GM23338 (cell line): ENCODE measurements at regions not wholly inside any gene's neighbourhood (a gene's known extent, or its start where the extent isn't known, plus 50 kb on each side); places are given as distances from the start of the nearest gene placed in this dataset.

Source experiments
- CREB1 ChIP-seq: fragments of 250-450 bp; sonication (Bioruptor Pico); IDR thresholded peaks from 2 replicates; pipeline ENCODE4 v1.5.0; 2020; ENCODE audit warnings: low read depth, mild to moderate bottlenecking, moderate library complexity
- EZH2 ChIP-seq: fragments of 200-600 bp; sonication (generic); IDR thresholded peaks from one replicate; pipeline ENCODE4 v1.8.0; 2017; ENCODE audit warnings: antibody characterized with exemption, mild to moderate bottlenecking, low read depth; ENCODE audit not compliant: unreplicated experiment
- EZH2phosphoT487 ChIP-seq: fragments of 200-600 bp; sonication (generic); IDR thresholded peaks from one replicate; pipeline ENCODE4 v1.8.1; 2018; ENCODE audit warnings: antibody characterized with exemption; ENCODE audit not compliant: unreplicated experiment
- JUNB ChIP-seq: IDR thresholded peaks from one replicate; pipeline ENCODE4 v1.6.1; 2016; ENCODE audit warnings: antibody characterized with exemption; ENCODE audit not compliant: unreplicated experiment
- NANOG ChIP-seq: IDR thresholded peaks from 2 replicates; pipeline ENCODE4 v1.6.1; 2016; ENCODE audit warnings: antibody characterized with exemption, borderline replicate concordance
- POLR2AphosphoS5 ChIP-seq: IDR thresholded peaks from 2 replicates; pipeline ENCODE4 v1.6.1; 2016; ENCODE audit warnings: antibody characterized with exemption, low read depth
- STAT1 ChIP-seq: IDR thresholded peaks from one replicate; pipeline ENCODE4 v1.6.1; 2016; ENCODE audit warnings: antibody characterized with exemption; ENCODE audit not compliant: unreplicated experiment
- ZNF114 ChIP-seq: fragments of 250-450 bp; sonication (Bioruptor Pico); IDR thresholded peaks from 2 replicates; pipeline ENCODE4 v1.5.0; 2020; ENCODE audit warnings: mild to moderate bottlenecking, moderate library complexity
- ZNF331 ChIP-seq: fragments of 250-450 bp; sonication (Bioruptor Pico); IDR thresholded peaks from 2 replicates; pipeline ENCODE4 v1.5.0; 2020; ENCODE audit warnings: low read depth, mild to moderate bottlenecking, moderate library complexity
- TF ChIP-seq, protein P1 (sequence below), 2 experiments: fragments of 200-600 bp in 1 of 2; sonication (generic) in 1 of 2; conservative IDR thresholded peaks; 2 replicates each; pipeline versions ENCODE4 v1.5.1 to v1.6.1; 2016 to 2017; ENCODE audit warnings: antibody characterized with exemption in 2 of 2, low read depth in 2 of 2, mild to moderate bottlenecking in 2 of 2, moderate library complexity in 1 of 2
- TF ChIP-seq, protein P2 (sequence below): IDR thresholded peaks from 2 replicates; pipeline ENCODE4 v1.6.1; 2016; ENCODE audit warnings: antibody characterized with exemption
- TF ChIP-seq, protein P3 (sequence below): IDR thresholded peaks from one replicate; pipeline ENCODE4 v1.6.1; 2018; ENCODE audit warnings: antibody characterized with exemption; ENCODE audit not compliant: unreplicated experiment
- TF ChIP-seq, protein P4 (sequence below): fragments of 250-450 bp; sonication (Bioruptor Pico); IDR thresholded peaks from 2 replicates; pipeline ENCODE4 v1.5.0; 2020; ENCODE audit warnings: mild to moderate bottlenecking, moderate library complexity

DNA sequence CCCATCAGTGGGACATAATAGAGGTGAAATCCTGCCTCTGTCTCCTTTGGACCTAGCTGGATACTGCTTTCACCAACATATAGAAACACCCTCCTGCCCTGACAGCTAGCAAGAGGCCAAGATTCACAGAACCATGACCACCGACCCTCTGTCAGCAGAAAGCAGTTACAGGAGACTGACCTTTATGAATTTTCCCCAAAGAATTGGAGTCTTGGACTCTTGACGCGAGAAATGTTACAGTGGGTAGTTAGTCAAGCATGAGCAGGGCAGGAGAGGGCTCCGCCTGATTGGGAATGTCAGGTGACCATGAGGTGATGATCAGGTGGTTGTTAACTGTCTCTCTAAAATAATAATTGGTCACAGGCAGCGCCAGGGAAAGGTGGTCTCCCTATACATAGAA lies 1002.3 kb downstream of the TDRD15 start:
- TF ChIP-seq, protein P1, sequence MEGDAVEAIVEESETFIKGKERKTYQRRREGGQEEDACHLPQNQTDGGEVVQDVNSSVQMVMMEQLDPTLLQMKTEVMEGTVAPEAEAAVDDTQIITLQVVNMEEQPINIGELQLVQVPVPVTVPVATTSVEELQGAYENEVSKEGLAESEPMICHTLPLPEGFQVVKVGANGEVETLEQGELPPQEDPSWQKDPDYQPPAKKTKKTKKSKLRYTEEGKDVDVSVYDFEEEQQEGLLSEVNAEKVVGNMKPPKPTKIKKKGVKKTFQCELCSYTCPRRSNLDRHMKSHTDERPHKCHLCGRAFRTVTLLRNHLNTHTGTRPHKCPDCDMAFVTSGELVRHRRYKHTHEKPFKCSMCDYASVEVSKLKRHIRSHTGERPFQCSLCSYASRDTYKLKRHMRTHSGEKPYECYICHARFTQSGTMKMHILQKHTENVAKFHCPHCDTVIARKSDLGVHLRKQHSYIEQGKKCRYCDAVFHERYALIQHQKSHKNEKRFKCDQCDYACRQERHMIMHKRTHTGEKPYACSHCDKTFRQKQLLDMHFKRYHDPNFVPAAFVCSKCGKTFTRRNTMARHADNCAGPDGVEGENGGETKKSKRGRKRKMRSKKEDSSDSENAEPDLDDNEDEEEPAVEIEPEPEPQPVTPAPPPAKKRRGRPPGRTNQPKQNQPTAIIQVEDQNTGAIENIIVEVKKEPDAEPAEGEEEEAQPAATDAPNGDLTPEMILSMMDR (conservative IDR thresholded peaks at IDR 0.05; ENCODE audit: low read depth in 2 of 2), result no peak
- TF ChIP-seq CREB1 (CRISPR knock-in tag) (no peak), EZH2 (no peak), POLR2AphosphoS5 (no peak), EZH2phosphoT487 (no peak), JUNB (no peak), ZNF331 (CRISPR knock-in tag) (no peak), NANOG (no peak), STAT1 (no peak), ZNF114 (CRISPR knock-in tag) (no peak)
- TF ChIP-seq, protein P2, sequence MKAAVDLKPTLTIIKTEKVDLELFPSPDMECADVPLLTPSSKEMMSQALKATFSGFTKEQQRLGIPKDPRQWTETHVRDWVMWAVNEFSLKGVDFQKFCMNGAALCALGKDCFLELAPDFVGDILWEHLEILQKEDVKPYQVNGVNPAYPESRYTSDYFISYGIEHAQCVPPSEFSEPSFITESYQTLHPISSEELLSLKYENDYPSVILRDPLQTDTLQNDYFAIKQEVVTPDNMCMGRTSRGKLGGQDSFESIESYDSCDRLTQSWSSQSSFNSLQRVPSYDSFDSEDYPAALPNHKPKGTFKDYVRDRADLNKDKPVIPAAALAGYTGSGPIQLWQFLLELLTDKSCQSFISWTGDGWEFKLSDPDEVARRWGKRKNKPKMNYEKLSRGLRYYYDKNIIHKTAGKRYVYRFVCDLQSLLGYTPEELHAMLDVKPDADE, result no peak
- TF ChIP-seq, protein P3, sequence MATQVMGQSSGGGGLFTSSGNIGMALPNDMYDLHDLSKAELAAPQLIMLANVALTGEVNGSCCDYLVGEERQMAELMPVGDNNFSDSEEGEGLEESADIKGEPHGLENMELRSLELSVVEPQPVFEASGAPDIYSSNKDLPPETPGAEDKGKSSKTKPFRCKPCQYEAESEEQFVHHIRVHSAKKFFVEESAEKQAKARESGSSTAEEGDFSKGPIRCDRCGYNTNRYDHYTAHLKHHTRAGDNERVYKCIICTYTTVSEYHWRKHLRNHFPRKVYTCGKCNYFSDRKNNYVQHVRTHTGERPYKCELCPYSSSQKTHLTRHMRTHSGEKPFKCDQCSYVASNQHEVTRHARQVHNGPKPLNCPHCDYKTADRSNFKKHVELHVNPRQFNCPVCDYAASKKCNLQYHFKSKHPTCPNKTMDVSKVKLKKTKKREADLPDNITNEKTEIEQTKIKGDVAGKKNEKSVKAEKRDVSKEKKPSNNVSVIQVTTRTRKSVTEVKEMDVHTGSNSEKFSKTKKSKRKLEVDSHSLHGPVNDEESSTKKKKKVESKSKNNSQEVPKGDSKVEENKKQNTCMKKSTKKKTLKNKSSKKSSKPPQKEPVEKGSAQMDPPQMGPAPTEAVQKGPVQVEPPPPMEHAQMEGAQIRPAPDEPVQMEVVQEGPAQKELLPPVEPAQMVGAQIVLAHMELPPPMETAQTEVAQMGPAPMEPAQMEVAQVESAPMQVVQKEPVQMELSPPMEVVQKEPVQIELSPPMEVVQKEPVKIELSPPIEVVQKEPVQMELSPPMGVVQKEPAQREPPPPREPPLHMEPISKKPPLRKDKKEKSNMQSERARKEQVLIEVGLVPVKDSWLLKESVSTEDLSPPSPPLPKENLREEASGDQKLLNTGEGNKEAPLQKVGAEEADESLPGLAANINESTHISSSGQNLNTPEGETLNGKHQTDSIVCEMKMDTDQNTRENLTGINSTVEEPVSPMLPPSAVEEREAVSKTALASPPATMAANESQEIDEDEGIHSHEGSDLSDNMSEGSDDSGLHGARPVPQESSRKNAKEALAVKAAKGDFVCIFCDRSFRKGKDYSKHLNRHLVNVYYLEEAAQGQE, result no peak
- TF ChIP-seq, protein P4, sequence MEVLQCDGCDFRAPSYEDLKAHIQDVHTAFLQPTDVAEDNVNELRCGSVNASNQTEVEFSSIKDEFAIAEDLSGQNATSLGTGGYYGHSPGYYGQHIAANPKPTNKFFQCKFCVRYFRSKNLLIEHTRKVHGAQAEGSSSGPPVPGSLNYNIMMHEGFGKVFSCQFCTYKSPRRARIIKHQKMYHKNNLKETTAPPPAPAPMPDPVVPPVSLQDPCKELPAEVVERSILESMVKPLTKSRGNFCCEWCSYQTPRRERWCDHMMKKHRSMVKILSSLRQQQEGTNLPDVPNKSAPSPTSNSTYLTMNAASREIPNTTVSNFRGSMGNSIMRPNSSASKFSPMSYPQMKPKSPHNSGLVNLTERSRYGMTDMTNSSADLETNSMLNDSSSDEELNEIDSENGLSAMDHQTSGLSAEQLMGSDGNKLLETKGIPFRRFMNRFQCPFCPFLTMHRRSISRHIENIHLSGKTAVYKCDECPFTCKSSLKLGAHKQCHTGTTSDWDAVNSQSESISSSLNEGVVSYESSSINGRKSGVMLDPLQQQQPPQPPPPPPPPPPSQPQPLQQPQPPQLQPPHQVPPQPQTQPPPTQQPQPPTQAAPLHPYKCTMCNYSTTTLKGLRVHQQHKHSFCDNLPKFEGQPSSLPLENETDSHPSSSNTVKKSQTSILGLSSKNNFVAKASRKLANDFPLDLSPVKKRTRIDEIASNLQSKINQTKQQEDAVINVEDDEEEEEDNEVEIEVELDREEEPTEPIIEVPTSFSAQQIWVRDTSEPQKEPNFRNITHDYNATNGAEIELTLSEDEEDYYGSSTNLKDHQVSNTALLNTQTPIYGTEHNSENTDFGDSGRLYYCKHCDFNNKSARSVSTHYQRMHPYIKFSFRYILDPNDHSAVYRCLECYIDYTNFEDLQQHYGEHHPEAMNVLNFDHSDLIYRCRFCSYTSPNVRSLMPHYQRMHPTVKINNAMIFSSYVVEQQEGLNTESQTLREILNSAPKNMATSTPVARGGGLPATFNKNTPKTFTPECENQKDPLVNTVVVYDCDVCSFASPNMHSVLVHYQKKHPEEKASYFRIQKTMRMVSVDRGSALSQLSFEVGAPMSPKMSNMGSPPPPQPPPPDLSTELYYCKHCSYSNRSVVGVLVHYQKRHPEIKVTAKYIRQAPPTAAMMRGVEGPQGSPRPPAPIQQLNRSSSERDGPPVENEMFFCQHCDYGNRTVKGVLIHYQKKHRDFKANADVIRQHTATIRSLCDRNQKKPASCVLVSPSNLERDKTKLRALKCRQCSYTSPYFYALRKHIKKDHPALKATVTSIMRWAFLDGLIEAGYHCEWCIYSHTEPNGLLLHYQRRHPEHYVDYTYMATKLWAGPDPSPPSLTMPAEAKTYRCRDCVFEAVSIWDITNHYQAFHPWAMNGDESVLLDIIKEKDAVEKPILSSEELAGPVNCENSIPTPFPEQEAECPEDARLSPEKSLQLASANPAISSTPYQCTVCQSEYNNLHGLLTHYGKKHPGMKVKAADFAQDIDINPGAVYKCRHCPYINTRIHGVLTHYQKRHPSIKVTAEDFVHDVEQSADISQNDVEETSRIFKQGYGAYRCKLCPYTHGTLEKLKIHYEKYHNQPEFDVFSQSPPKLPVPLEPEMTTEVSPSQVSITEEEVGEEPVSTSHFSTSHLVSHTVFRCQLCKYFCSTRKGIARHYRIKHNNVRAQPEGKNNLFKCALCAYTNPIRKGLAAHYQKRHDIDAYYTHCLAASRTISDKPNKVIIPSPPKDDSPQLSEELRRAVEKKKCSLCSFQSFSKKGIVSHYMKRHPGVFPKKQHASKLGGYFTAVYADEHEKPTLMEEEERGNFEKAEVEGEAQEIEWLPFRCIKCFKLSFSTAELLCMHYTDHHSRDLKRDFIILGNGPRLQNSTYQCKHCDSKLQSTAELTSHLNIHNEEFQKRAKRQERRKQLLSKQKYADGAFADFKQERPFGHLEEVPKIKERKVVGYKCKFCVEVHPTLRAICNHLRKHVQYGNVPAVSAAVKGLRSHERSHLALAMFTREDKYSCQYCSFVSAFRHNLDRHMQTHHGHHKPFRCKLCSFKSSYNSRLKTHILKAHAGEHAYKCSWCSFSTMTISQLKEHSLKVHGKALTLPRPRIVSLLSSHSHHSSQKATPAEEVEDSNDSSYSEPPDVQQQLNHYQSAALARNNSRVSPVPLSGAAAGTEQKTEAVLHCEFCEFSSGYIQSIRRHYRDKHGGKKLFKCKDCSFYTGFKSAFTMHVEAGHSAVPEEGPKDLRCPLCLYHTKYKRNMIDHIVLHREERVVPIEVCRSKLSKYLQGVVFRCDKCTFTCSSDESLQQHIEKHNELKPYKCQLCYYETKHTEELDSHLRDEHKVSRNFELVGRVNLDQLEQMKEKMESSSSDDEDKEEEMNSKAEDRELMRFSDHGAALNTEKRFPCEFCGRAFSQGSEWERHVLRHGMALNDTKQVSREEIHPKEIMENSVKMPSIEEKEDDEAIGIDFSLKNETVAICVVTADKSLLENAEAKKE, result no peak
